ENCODE measurements at regions not wholly inside any gene's neighbourhood (a gene's known extent, or its start where the extent isn't known, plus 50 kb on each side); places are given as distances from the start of the nearest gene placed in this dataset.
"Not testable (repeated sequence)": the region's sequence is repeated elsewhere in the genome, so short reads cannot be mapped to it uniquely, and the experiment has no call there.

GRCh38 chr15:20277451-20277850 lies 264.1 kb downstream of the GOLGA6L6 start:
- TF ChIP-seq CTCF (IDR thresholded peaks at IDR 0.05; ENCODE audit: low read length); EZH2 (IDR thresholded peaks at IDR 0.05; ENCODE audit: borderline replicate concordance, low read length): not testable (repeated sequence)
